PFSK-1 (cell line): ENCODE measurements at regions not wholly inside any gene's neighbourhood (a gene's known extent, or its start where the extent isn't known, plus 50 kb on each side); places are given as distances from the start of the nearest gene placed in this dataset.

Experiments
- FOXP2 ChIP-seq: optimal IDR thresholded peaks from 2 replicates; pipeline ENCODE3; 2011; ENCODE audit warnings: borderline replicate concordance, control low read depth, inconsistent platforms; ENCODE audit not compliant: insufficient read depth; ENCODE audit errors: extremely low read length, extremely low read depth
- POLR2AphosphoS5 ChIP-seq: IDR thresholded peaks from 2 replicates; pipeline ENCODE4 v1.6.1; 2012; ENCODE audit warnings: low read depth, mild to moderate bottlenecking, control low read depth, low read length, moderate library complexity
- REST ChIP-seq, 2 experiments: IDR thresholded peaks; 2 replicates each; pipeline versions ENCODE4 v1.6.1 to v1.8.0; 2011 to 2012; ENCODE audit warnings: low read depth in 2 of 2, low read length in 2 of 2, control low read depth in 1 of 2, inconsistent platforms in 1 of 2, mild to moderate bottlenecking in 1 of 2, moderate library complexity in 1 of 2; ENCODE audit not compliant: insufficient read depth in 1 of 2
- SIN3A ChIP-seq: IDR thresholded peaks from 2 replicates; pipeline ENCODE4 v1.6.1; 2012; ENCODE audit warnings: mild to moderate bottlenecking, low read length, moderate library complexity, borderline replicate concordance; ENCODE audit not compliant: insufficient read depth
- TAF1 ChIP-seq: IDR thresholded peaks from 2 replicates; pipeline ENCODE4 v1.6.1; 2012; ENCODE audit warnings: low read length, control low read depth, borderline replicate concordance; ENCODE audit not compliant: insufficient read depth

- TF ChIP-seq TAF1 (no peak), SIN3A (no peak), REST (IDR thresholded peaks at IDR 0.05; ENCODE audit: insufficient read depth in 1 of 2, low read depth in 2 of 2, low read length in 2 of 2) (no peak), POLR2AphosphoS5 (no peak), FOXP2 (no peak)
These were observed 470.5 kb downstream of the ETS1 start for GRCh38 chr11:128116885-128117284.
